22Rv1 (cell line): ENCODE measurements at regions not wholly inside any gene's neighbourhood (a gene's known extent, or its start where the extent isn't known, plus 50 kb on each side); places are given as distances from the start of the nearest gene placed in this dataset.

ENCODE experiments used
- CTCF ChIP-seq: fragments of 450-650 bp; IDR thresholded peaks from 2 replicates; pipeline ENCODE4 v1.5.1; 2017; ENCODE audit warnings: mild to moderate bottlenecking
- ZFX ChIP-seq: fragments of 450-650 bp; IDR thresholded peaks from 2 replicates; pipeline ENCODE4 v1.6.1; 2017; ENCODE audit warnings: antibody characterized with exemption, borderline replicate concordance

GRCh38 chr2:176913955-176914354 lies 298.6 kb upstream of the HNRNPA3 start:
- TF ChIP-seq CTCF (no peak), ZFX (no peak)
